ENCODE measurements at regions not wholly inside any gene's neighbourhood (a gene's known extent, or its start where the extent isn't known, plus 50 kb on each side); places are given as distances from the start of the nearest gene placed in this dataset.
"Not testable (repeated sequence)": the region's sequence is repeated elsewhere in the genome, so short reads cannot be mapped to it uniquely, and the experiment has no call there.

- TF ChIP-seq, protein P1, sequence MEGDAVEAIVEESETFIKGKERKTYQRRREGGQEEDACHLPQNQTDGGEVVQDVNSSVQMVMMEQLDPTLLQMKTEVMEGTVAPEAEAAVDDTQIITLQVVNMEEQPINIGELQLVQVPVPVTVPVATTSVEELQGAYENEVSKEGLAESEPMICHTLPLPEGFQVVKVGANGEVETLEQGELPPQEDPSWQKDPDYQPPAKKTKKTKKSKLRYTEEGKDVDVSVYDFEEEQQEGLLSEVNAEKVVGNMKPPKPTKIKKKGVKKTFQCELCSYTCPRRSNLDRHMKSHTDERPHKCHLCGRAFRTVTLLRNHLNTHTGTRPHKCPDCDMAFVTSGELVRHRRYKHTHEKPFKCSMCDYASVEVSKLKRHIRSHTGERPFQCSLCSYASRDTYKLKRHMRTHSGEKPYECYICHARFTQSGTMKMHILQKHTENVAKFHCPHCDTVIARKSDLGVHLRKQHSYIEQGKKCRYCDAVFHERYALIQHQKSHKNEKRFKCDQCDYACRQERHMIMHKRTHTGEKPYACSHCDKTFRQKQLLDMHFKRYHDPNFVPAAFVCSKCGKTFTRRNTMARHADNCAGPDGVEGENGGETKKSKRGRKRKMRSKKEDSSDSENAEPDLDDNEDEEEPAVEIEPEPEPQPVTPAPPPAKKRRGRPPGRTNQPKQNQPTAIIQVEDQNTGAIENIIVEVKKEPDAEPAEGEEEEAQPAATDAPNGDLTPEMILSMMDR (IDR thresholded peaks at IDR 0.05) = no peak
- TF ChIP-seq EP300 (IDR thresholded peaks at IDR 0.05) = no peak
- TF ChIP-seq POLR2A (IDR thresholded peaks at IDR 0.05) = no peak
- intact Hi-C loops (cut with DNase I) = no loop called here
- no peak for DNase-seq
Measured at GRCh38 chr20:2223558-2224367, 72.0 kb upstream of the TGM3 start.

DNA sequence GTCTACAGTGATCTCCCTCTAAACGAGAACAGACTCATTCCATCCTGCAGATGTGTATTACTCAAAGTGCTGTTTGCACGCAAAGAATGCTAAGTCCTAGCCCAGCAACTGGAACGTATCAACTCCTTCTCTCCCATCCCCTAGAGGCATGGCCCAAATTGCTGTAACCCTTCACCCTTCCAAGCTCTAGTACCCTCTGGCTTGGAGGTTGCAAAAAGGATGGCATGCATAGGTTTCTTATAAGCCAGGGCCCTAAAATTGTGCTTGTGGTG lies 71.5 kb upstream of the TGM3 start:
- TF ChIP-seq EP300 (IDR thresholded peaks at IDR 0.05) (no peak), POLR2A (IDR thresholded peaks at IDR 0.05) (no peak)
- TF ChIP-seq, protein P1 (IDR thresholded peaks at IDR 0.05) = no peak
- intact Hi-C loops (cut with DNase I) = no loop called here
- Histone ChIP-seq H3K27ac (no peak overlapping the region), H3K9me3 (no peaks in the 10 kb centered on the region), H3K36me3 (no peaks in the 10 kb centered on the region), H3K27me3 (no peaks in the 10 kb centered on the region), H3K4me1 (ENCODE audit: insufficient read depth) (no peaks in the 10 kb centered on the region), H3K4me3 (no peak overlapping the region)
- WGBS, 3 donors = 61 to 82% (median 76%) methylated on average over 3 of the region's 3 CpGs
- DNase-seq = no peak

More at GRCh38 chr20:2223558-2224367, 72.0 kb upstream of the TGM3 start:
- H3K9me3 ChIP-seq = no peaks in the 10 kb centered on the region
- H3K4me3 ChIP-seq = no peak overlapping the region
- no peaks in the 10 kb centered on the region for H3K27me3 ChIP-seq
- H3K4me1 ChIP-seq (ENCODE audit: insufficient read depth) = no peaks in the 10 kb centered on the region
- 75 to 80% (median 79%) methylated on average over 8 of the region's 8 CpGs for WGBS, 3 donors
- no peak overlapping the region for H3K27ac ChIP-seq
- H3K36me3 ChIP-seq = no peaks in the 10 kb centered on the region

DNA sequence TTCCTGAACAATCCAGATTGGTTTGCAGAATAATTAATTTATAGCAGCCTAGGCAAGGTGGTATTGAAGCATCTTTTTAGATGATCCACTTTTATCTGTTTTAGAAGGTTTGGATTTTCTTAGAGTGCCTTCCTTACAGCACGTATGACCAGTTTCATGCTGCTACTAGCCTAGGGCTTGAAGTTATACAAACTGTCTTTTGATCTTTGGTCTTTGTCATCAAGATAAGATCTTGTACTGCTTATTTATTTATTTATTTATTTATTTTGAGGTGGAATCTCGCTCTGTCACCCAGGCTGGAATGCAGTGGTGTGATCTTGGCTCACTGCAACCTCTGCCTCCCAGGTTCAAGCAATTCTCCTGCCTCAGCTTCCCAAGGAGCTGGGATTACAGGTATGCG lies 68.5 kb upstream of the TGM3 start:
- intact Hi-C loops (cut with DNase I); H3K36me3 ChIP-seq; H3K4me1 ChIP-seq (ENCODE audit: insufficient read depth); H3K9me3 ChIP-seq; H3K27ac ChIP-seq; DNase-seq; H3K27me3 ChIP-seq; H3K4me3 ChIP-seq: not testable (repeated sequence)
- WGBS, 3 donors = 79 to 86% (median 82%) methylated on average over 3 of the region's 3 CpGs

DNA sequence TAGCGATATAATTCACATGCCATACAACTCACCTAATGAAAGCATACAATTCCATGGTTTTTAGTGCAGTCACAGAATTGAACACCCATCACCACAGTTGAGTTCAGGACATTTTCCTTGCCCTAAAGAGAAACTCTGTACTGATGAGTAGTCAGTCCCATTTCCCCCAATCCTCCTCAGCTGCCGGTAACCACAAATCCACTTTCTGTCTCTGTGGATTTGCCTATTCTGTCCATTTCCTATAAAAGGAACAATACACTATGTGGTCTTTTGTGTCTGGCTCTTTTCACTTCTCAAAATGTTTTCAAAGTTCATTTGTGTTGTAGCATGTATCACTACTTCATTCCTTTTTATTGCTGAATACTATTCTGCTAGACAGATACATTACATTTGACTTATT lies 67.9 kb upstream of the TGM3 start:
- WGBS, 3 donors = 94 to 95% (median 95%) methylated on average over 2 of the region's 2 CpGs
- Histone ChIP-seq H3K4me3 (no peak overlapping the region), H3K4me1 (ENCODE audit: insufficient read depth) (no peaks in the 10 kb centered on the region), H3K27me3 (no peaks in the 10 kb centered on the region), H3K9me3 (no peaks in the 10 kb centered on the region), H3K27ac (no peak overlapping the region), H3K36me3 (no peaks in the 10 kb centered on the region)
- TF ChIP-seq POLR2A (IDR thresholded peaks at IDR 0.05) (no peak), EP300 (IDR thresholded peaks at IDR 0.05) (no peak)
- TF ChIP-seq, protein P1 (IDR thresholded peaks at IDR 0.05) = no peak
- intact Hi-C loops (cut with DNase I) = no loop called here
- DNase-seq = no peak

GRCh38 chr20:2228926-2229325 lies 66.9 kb upstream of the TGM3 start:
- Histone ChIP-seq H3K27me3 (no peaks in the 10 kb centered on the region), H3K4me3 (no peak overlapping the region), H3K4me1 (ENCODE audit: insufficient read depth) (no peaks in the 10 kb centered on the region), H3K9me3 (no peaks in the 10 kb centered on the region), H3K36me3 (no peaks in the 10 kb centered on the region), H3K27ac (no peak overlapping the region)
- TF ChIP-seq POLR2A (IDR thresholded peaks at IDR 0.05) (no peak), EP300 (IDR thresholded peaks at IDR 0.05) (no peak)
- TF ChIP-seq, protein P1 (IDR thresholded peaks at IDR 0.05) = no peak
- WGBS, 3 donors = 78 to 89% (median 83%) methylated on average over 5 of the region's 5 CpGs
- DNase-seq = no peak
- intact Hi-C loops (cut with DNase I) = no loop called here

All from ovary (tissue), 7 donors.